SU-DHL-6 (cell line): ENCODE measurements at regions not wholly inside any gene's neighbourhood (a gene's known extent, or its start where the extent isn't known, plus 50 kb on each side); places are given as distances from the start of the nearest gene placed in this dataset.

ENCODE experiments used
- EZH2phosphoT487 ChIP-seq: fragments of 200-600 bp; sonication (generic), shearing (Covaris generic); conservative IDR thresholded peaks from 2 replicates; pipeline ENCODE4 v1.6.1; 2018; ENCODE audit warnings: mild to moderate bottlenecking, antibody characterized with exemption, low read length, moderate library complexity, mixed read lengths
- TF ChIP-seq, protein P1 (sequence below): fragments of 200-600 bp; sonication (generic); IDR thresholded peaks from one replicate; pipeline ENCODE4 v1.5.1; 2017; ENCODE audit warnings: antibody characterized with exemption, mild to moderate bottlenecking, low read length, moderate library complexity; ENCODE audit not compliant: insufficient read depth, poor library complexity, severe bottlenecking

DNA sequence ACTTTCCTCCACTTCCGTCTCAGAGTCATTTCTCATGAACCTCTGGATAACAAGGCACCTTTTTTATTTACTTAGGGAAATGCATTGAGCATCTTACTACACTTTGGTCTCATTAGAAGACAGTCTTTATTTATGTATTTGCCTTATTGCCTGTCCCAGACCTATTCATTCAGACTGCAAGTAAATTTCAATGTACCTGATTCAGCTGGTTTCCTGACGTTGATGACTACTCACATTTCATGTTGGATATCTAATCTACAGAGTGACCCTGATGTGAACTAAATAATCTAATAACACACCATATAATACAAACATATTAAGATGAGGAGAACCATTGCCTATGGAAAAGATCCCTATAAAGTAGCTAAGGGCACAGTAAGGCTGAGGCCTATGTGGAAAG lies 267.7 kb downstream of the SLC6A15 start:
- TF ChIP-seq, protein P1, sequence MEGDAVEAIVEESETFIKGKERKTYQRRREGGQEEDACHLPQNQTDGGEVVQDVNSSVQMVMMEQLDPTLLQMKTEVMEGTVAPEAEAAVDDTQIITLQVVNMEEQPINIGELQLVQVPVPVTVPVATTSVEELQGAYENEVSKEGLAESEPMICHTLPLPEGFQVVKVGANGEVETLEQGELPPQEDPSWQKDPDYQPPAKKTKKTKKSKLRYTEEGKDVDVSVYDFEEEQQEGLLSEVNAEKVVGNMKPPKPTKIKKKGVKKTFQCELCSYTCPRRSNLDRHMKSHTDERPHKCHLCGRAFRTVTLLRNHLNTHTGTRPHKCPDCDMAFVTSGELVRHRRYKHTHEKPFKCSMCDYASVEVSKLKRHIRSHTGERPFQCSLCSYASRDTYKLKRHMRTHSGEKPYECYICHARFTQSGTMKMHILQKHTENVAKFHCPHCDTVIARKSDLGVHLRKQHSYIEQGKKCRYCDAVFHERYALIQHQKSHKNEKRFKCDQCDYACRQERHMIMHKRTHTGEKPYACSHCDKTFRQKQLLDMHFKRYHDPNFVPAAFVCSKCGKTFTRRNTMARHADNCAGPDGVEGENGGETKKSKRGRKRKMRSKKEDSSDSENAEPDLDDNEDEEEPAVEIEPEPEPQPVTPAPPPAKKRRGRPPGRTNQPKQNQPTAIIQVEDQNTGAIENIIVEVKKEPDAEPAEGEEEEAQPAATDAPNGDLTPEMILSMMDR, result no peak
- TF ChIP-seq EZH2phosphoT487, result no peak
